HG02870 (cell line): ENCODE measurements at regions not wholly inside any gene's neighbourhood (a gene's known extent, or its start where the extent isn't known, plus 50 kb on each side); places are given as distances from the start of the nearest gene placed in this dataset.
"Not testable (repeated sequence)": the region's sequence is repeated elsewhere in the genome, so short reads cannot be mapped to it uniquely, and the experiment has no call there.

Source experiments
- ATAC-seq: cut with Tn5 transposase; IDR thresholded peaks from one replicate; pipeline ENCODE4 v1.9.1; 2021; ENCODE audit warnings: mild to moderate bottlenecking, moderate library complexity; ENCODE audit not compliant: unreplicated experiment

- peak; percentile 5 for ATAC-seq
Measured at GRCh38 chr1:101408212-101409042, 171.6 kb downstream of the S1PR1 start.

- no peak for ATAC-seq
Measured at GRCh38 chr1:101409102-101409501, 172.3 kb downstream of the S1PR1 start.

- peak; percentile 34 for ATAC-seq
Measured at GRCh38 chr1:101410048-101410878, 173.4 kb downstream of the S1PR1 start.

- ATAC-seq: no peak
Measured at GRCh38 chr1:101420406-101420805, 183.6 kb downstream of the S1PR1 start.

GRCh38 chr1:101428083-101428482 lies 191.3 kb downstream of the S1PR1 start:
- not testable (repeated sequence) for ATAC-seq

GRCh38 chr1:101428562-101428961 lies 191.7 kb downstream of the S1PR1 start:
- no peak for ATAC-seq

GRCh38 chr1:101431956-101432510 lies 195.2 kb downstream of the S1PR1 start:
- ATAC-seq: no peak

- peak; percentile 48 for ATAC-seq
Measured at GRCh38 chr1:101435831-101436511, 199.2 kb downstream of the S1PR1 start.

GRCh38 chr1:101437800-101438199 lies 201.0 kb downstream of the S1PR1 start:
- no peak for ATAC-seq

GRCh38 chr1:101438359-101438758 lies 201.5 kb downstream of the S1PR1 start:
- peak; percentile 53 for ATAC-seq

- ATAC-seq: no peak
Measured at GRCh38 chr1:101440485-101440884, 203.7 kb downstream of the S1PR1 start.

GRCh38 chr1:101444381-101444780 lies 207.6 kb downstream of the S1PR1 start:
- ATAC-seq: peak; percentile 62

- ATAC-seq: peak; percentile 31
Measured at GRCh38 chr1:101444873-101445618, 208.2 kb downstream of the S1PR1 start.

GRCh38 chr1:101448018-101448417 lies 211.2 kb downstream of the S1PR1 start:
- ATAC-seq: no peak

- not testable (repeated sequence) for ATAC-seq
Measured at GRCh38 chr1:101450691-101451090, 213.9 kb downstream of the S1PR1 start.

GRCh38 chr1:101451888-101452287 lies 215.1 kb downstream of the S1PR1 start:
- ATAC-seq: peak; percentile 60

GRCh38 chr1:101452825-101453224 lies 216.0 kb downstream of the S1PR1 start:
- no peak for ATAC-seq

- peak; percentile 50 for ATAC-seq
Measured at GRCh38 chr1:101453844-101454243, 217.0 kb downstream of the S1PR1 start.

- ATAC-seq: no peak
Measured at GRCh38 chr1:101455166-101455565, 218.3 kb downstream of the S1PR1 start.

GRCh38 chr1:101460739-101461138 lies 223.9 kb downstream of the S1PR1 start:
- no peak for ATAC-seq
